ENCODE measurements at regions not wholly inside any gene's neighbourhood (a gene's known extent, or its start where the extent isn't known, plus 50 kb on each side); places are given as distances from the start of the nearest gene placed in this dataset.

DNA sequence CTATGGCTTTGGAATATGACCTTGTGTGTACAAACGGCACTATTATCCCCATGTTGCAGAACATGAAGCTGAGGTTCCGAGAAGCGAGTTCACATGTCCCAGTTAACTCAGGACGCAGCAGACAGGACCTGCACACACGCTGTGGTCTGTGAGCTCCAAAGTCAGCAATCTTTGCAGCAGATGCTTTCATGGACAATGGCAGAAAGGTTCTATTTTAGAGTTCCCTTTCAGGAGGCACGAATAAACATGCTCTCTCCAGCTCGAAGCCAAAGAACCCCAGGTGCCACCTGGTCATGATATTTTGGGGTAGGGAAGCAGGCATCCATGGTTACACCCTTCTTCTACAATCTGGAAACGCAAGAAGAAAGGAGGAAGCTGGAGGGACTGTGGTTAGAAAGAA lies 412.0 kb downstream of the TMEM114 start:
- TF ChIP-seq, protein P1, sequence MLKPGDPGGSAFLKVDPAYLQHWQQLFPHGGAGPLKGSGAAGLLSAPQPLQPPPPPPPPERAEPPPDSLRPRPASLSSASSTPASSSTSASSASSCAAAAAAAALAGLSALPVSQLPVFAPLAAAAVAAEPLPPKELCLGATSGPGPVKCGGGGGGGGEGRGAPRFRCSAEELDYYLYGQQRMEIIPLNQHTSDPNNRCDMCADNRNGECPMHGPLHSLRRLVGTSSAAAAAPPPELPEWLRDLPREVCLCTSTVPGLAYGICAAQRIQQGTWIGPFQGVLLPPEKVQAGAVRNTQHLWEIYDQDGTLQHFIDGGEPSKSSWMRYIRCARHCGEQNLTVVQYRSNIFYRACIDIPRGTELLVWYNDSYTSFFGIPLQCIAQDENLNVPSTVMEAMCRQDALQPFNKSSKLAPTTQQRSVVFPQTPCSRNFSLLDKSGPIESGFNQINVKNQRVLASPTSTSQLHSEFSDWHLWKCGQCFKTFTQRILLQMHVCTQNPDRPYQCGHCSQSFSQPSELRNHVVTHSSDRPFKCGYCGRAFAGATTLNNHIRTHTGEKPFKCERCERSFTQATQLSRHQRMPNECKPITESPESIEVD (tag by site-specific recombination; IDR thresholded peaks at IDR 0.05): no peak
- TF ChIP-seq, protein P2, sequence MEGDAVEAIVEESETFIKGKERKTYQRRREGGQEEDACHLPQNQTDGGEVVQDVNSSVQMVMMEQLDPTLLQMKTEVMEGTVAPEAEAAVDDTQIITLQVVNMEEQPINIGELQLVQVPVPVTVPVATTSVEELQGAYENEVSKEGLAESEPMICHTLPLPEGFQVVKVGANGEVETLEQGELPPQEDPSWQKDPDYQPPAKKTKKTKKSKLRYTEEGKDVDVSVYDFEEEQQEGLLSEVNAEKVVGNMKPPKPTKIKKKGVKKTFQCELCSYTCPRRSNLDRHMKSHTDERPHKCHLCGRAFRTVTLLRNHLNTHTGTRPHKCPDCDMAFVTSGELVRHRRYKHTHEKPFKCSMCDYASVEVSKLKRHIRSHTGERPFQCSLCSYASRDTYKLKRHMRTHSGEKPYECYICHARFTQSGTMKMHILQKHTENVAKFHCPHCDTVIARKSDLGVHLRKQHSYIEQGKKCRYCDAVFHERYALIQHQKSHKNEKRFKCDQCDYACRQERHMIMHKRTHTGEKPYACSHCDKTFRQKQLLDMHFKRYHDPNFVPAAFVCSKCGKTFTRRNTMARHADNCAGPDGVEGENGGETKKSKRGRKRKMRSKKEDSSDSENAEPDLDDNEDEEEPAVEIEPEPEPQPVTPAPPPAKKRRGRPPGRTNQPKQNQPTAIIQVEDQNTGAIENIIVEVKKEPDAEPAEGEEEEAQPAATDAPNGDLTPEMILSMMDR (tag by site-specific recombination; IDR thresholded peaks at IDR 0.05): no peak
- TF ChIP-seq SP2 (tag by site-specific recombination; IDR thresholded peaks at IDR 0.05) (no peak), ZNF274 (IDR thresholded peaks at IDR 0.05; ENCODE audit: low read length) (no peak), ZNF274 (tag by site-specific recombination; IDR thresholded peaks at IDR 0.05; ENCODE audit: borderline replicate concordance) (no peak)
- TF ChIP-seq, protein P3, sequence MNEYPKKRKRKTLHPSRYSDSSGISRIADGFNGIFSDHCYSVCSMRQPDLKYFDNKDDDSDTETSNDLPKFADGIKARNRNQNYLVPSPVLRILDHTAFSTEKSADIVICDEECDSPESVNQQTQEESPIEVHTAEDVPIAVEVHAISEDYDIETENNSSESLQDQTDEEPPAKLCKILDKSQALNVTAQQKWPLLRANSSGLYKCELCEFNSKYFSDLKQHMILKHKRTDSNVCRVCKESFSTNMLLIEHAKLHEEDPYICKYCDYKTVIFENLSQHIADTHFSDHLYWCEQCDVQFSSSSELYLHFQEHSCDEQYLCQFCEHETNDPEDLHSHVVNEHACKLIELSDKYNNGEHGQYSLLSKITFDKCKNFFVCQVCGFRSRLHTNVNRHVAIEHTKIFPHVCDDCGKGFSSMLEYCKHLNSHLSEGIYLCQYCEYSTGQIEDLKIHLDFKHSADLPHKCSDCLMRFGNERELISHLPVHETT (tag by site-specific recombination; IDR thresholded peaks at IDR 0.05): no peak
